ENCODE measurements at regions not wholly inside any gene's neighbourhood (a gene's known extent, or its start where the extent isn't known, plus 50 kb on each side); places are given as distances from the start of the nearest gene placed in this dataset.

GRCh38 chr3:72661115-72661457 is 187.2 kb downstream of the SHQ1 start (continued):
- TF ChIP-seq CHD7 (IDR thresholded peaks at IDR 0.05; ENCODE audit: insufficient replicate concordance, low read length) (no peak), NANOG (IDR thresholded peaks at IDR 0.05; ENCODE audit: insufficient read depth, low read depth, low read length, poor library complexity, severe bottlenecking) (no peak), SAP30 (IDR thresholded peaks at IDR 0.05; ENCODE audit: insufficient read depth, insufficient replicate concordance, low read length) (no peak), RFX5 (IDR thresholded peaks at IDR 0.05; ENCODE audit: borderline replicate concordance, low read depth, low read length) (no peak), CTCF (IDR thresholded peaks at IDR 0.05; ENCODE audit: control extremely low read depth in 1 of 3, insufficient read depth in 1 of 3, low read depth in 1 of 3, low read length in 3 of 3) (no peak), POLR2A (IDR thresholded peaks at IDR 0.05; ENCODE audit: control extremely low read depth in 1 of 2, low read depth in 2 of 2, low read length in 2 of 2) (no peak), BACH1 (IDR thresholded peaks at IDR 0.05; ENCODE audit: low read length) (no peak), TCF12 (IDR thresholded peaks at IDR 0.05; ENCODE audit: low read depth, low read length) (no peak), SP2 (IDR thresholded peaks at IDR 0.05; ENCODE audit: low read length) (no peak)

Data from H1 (cell line).